ENCODE measurements at regions not wholly inside any gene's neighbourhood (a gene's known extent, or its start where the extent isn't known, plus 50 kb on each side); places are given as distances from the start of the nearest gene placed in this dataset.

DNA sequence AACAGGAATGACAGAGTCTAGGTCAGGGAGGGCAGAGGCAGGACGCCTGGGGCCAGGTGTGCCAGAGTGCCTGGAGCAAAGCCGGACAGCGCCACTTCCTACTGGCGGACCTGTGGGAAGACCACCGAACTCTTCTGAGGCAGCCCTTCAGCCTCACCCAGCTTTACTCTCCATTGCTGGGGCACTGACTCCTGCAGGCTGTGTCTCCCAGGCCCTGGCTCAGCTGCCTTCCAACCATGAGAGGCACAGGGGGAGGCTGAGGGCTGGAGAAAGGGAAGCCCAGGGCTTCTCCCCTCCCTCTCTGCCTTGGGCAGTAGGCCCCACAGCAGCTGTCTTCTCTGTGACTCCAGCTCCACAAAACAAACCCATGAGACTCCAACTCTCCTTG, 139.6 kb upstream of the UNC5B start:
- DNase-seq = no peak

DNA sequence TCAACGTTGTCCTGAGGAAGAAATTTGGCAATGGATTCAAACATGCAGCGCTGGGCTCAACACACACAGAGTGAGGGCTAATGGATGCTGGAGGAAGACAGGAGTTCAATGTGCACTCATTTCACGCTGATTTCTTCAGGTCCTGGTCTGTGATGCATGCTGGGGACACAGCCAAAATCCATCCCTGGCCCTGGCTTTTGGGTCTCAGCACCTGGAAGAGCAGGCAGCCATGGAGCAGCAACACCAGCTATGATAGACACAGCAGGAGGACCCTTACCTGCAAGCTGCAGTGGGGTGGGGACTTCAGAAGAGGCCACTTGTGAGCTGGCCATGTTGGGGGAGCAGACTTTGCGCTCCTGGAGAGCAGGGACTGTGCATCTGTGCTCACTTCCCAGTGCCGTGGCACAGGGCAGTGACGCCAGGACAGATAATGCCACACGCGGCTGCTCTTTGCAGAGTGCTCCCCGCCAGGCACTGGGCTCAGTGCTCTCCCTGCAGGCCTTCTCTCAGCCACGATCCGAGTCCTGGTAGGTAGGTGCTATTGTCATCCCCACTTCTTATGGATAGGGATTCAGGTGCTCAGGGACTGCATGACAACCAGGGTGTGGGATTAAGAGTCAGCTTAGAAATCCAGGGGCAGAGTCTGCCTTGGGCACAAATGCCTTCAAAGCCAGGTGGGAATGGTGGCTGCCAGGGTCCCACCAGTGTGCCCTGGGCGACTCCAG, 138.8 kb upstream of the UNC5B start:
- DNase-seq = no peak

DNA sequence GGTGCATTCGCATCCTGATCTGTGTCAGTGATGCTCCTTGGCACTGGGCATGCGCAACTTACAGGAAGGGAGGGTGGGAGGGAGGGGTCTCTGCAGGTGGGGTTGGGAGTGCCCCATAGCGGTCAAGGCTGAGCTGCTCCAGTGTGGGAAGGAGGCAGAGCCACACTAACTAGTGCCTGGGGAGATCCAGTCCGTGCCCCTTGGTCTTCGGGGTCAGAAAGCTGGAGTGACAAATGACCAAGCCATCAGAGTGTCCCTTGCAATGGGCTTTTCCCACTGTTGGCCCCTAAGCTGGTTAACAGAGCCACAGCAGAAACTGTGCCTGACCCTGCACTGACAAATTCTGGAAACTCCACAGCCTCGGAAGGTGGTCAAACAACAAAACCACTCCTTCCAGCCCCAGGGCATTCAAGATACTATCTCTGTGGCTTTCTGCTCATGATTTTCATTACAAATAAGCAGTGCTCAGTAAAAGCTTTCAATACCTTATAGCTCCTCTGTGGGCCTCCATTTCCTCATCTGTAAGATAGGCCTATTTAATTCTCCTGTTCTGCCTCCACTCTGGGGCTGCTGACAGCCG, 138.1 kb upstream of the UNC5B start:
- DNase-seq = no peak

DNA sequence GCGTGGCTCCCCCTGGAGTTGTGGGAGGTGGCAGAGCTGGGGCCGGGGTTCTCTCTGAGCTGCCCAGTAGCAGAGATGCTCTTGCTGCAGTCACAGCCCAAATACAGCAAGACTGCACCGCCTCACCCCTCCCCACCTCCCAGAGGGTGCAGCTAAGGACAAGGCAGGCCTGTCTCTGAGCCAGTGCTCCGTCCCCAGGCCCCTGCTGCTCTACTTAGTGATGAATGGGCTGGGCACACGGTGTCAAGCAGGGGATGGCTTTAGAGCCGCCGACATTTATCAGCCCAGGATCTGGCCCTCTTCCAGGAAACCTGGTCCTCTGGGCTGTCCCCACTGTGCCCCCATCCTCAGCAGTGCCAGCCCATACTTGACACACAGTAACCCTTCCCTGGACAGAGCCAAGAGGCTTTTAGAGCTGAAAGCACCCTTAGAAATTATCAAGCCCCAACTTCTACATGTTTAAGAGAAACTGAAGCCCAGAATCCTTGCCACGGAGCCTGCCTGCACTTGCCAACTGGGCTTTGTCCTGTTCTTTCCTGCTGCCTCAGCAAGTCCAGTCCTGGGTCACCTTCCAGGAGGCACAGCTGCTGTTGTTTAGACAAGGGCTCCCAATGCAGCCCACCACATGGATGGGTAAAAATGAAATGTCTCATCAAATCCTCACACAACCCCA, 137.1 kb upstream of the UNC5B start:
- peak; percentile 28 for DNase-seq

DNA sequence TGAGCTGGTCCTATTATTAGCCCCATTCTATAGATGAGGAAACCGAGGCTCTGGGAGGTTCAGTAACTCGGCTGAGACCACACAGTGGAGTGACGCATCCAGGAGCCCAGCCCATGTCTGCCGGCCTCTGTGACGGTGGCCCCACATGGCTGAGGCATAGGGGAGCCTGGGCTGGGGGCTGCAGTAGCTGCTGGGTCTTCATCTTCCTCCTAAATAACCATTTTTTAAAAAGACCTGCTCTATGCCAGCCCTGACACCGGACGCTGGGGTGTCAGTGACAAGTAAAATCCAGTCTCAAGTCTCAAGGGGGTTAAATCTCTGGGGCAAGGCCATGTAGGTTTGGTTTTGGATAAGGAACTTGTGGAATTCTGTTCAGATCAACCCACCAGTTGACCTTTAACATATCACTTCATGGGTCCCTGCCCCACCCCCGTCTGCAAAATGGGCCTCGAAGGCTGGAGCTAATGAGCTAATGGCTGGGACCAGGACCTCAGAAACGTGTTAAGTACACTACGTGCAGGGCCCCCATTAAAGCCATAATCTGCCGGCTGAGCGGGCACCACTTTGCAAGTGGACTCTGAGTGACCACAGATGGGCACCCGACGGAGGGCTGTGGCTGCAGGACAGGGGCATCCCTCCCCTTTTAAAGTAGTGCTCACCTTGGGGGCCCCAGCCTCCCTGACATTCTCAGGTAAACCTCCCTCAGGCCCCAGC, 136.5 kb upstream of the UNC5B start:
- no peak for DNase-seq

DNA sequence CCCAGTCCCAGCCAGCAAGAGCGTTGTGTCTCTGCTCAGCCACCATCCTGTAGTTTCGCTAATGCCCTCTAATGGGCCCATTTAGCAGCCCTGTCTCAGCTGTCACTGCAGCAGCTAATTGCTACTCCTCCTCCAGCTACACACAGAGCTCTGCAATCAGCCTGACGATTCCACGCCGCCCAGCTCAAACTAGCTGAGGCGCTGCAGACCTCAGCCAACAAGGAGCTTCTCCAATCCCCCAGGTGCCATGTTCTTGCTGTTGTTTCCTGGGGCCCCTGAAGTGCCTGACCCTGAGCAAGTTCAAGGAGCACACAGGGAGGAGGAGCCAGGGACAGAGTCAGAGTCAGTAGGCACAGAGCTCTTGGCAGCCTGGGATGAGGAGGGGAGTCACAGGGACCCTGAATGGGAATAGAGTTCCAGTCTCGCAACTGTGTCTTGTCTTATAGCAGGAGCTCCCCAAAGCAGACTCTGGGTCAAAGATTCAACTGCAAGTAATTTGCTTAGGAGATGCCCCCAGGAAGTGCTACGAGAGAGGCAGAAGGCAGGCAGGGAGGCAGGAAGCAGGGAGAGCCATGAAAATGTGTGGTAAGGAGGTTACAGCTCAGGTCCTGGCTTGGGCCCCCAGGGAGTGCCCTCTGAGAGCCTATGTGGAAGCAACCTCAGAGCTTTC, 135.8 kb upstream of the UNC5B start:
- no peak for DNase-seq

DNA sequence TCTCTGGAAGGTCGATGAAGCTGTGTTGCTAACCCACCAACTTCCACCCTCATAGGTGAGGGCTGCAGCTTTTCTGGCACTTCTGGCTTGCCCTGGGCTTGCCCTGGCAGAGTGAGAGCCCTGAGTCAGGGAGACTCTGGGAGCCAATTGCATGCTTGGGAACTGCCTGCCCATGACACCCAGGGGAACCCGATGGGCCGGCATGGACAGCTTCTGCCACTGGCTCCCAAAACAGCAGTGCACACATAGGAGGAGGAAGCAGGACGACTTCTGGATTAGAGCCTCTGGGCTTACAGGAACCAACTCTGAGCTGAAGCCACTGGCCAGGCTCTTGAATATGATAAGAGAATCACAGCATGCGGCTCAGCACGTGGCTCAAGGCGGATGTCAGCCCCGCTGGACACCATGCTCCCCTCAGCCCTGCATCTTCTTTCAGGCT, 135.2 kb upstream of the UNC5B start:
- DNase-seq = no peak

DNA sequence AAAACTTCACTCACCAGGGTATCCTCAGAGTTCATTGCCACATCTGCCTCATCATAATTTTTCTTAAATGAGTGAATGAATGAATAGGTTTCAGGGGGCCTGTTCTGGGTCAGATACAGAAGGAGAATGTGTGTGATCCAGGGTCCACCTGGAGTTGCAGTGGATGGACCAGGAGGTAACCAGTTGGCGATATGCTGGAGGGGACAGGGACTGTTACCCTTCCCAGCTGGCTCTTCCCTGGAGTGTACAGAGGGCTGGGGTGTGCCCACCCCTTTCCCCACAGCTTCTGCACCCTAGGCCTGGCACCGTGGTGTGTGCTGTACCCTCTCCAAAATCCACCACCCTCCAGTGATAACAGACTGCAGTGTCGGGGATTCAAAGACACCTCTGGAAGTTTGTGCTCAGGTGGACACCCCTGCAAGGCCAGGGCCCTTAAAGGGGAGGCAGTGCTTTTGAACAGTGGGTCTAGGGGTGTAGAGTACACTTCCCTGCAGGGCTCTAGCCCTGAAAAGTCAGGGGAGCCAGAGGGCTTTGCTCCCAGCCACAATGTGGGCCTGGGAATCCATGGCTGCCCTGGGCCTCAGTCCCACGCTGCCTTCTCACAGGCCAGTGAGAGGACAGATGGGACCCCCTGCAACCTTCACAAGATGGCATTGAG, 134.4 kb upstream of the UNC5B start:
- no peak for DNase-seq

DNA sequence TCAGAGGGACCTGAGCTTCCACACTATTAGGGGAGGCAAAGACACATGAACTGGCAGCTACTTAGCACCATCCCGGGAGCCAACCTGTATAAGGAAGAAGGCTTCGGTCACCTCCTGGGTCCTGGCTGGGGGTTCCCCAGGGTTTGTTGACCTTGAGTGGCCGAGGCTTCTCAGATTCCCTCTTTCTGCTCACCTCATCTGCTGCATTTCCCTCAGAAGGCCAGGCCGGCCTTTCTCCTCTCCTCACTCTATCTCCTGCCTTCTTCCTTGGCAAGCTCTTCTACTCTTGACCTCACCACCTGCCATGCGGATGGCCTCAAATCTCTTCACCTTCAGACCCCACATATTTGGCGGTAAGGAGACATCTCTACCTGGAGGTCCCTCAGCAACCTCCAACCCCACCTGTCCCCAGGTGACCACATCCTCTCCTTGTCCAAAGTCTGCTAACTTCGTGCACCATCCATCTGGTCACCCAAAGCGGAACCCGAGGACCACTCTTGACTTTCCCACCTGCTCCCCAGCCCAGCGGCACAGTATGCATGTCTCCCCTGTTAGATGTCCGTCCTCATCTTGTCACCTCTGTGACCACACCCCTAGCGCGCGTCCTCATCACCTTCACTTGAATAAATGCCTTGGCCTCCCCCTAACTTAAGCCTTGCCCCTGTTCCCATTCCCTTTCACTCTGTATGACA, 133.8 kb upstream of the UNC5B start:
- no peak for DNase-seq

DNA sequence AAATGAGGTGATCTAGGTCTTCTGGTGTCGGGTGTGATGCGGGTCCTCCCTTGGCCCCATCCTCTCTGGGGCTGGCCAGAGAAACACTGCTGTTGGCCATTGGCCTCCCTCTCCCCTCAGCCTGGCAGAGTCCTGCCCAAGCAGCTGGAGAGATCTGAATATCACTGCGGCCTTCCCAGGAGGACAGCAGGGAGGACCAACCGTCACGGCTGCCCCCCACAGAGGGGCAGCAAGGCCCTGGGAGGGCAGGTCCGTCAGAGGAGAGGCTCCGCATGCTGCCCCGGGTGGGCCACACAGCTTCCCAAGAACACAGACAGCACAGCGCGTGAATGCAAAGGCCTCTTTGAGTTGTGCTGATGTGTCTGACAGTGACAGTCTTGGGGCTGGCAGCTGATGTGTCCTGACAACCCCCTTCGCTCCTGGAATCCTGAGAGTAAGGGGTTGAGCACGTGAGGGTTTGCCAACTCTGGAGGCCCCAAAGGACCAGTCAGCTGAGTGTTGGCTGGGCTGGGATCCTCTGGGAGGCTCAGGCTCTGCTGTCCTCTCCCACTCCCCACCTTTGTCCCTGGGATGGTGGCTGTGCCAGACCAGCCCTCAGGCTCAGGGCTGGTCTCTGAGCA, 132.5 kb upstream of the UNC5B start:
- no peak for DNase-seq

DNA sequence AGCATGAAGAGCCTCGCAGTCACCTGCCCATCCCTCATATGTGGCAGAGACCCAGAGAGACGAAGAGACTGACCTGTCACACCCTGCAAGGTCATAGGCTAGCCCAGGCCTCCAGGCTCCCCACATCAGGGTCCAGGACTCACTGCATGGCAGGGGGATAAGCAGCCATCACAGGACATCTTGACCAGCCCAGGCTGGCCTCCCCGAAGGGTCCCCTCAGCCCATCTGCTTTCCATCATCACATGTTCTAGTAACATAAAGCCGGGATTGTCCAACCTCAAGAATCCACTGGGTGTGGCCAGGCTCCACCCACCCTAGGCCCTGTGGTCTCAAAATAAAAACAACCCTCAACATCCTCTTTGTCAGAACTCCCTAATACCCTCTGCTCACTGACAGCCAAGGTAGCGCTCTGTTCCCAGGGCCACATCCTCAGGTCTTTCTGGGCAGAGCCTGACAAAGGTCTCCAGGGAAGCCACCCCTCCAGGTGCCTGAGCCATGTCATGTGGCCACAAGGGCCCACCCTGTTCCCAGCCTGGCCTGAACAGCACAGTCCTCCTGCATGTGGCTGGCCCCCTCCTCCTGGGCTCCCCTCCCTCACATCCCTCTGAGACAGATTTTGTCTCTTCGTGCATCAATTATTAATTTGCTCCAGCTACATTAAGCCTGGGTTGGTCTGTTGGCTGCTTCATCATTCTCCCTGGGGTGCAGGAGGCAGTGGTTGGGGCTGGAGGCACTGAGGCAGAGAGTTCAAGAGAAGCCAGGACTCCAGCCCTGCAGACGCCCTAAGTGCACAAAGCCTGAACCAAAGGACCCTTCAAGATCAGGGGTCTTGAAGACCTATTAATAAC, 131.8 kb upstream of the UNC5B start:
- DNase-seq = no peak

DNA sequence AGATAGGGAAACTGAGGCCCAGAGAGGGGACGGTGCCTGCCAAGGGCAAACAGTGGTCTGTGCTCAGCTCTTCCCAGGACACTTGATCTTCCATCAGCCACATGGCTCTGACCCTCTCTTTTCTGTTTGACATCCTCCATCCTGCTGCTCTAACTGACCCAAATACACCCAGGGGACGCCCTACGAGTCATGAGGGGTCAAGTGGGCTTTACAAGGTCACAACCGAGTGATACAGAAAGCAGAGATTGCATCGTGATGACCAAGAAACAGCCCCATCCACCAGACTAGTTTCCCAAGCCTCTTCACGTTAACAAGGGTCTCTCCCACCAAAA, 131.2 kb upstream of the UNC5B start:
- DNase-seq = no peak

DNA sequence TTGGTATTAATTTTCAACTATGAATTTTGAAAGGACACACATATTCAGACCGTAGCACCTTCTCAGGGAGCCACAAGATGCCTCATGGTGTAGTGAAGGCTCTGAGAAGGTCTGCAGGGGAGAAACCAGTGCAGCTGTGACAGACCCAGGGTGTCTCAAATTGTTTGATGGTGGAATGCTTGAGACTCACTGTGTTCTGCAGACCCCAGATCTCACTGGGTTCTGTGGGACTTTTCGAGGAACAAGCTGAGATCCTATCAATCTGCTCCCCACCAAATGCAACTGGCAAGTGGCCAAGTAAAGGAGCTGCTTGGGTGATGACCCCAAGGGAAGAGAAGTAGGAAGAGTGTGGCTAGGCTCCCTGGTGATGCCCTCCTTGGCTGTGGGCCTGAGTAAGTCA, 130.5 kb upstream of the UNC5B start:
- DNase-seq = no peak

DNA sequence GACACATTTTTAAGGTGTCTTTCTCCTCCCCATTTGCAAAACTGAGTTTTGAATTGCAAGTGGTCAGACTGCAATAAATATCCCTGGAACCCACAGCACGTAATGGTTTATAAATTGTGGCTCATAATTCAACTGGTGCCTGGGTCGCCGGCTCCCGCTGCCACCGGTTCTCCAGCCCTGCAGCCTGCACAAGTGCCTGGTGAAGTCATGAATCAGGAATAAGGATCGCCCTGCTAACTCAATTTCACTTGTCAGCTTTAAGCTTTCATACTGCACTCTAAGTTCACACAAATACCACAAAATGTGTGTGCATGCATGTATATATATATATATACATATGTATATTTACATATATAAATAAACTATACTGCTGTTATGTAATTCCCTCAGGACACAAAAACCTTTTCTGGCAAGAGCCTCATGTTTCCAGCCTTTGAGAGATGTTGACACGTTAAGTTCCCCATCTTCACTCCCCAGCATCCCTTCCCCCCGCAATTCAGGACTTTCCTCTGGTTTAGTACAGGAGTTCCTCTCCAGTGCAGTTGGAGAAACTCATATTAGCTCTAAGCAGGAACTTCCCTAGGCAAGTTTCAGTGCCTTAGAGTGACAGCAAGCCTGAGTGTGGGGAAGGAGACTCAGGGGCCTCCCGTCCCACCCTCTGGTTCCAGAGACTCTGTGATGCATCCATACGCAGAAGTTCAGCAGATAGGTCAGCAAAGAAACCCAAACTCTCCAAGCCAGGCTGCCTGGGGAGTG, 129.2 kb upstream of the UNC5B start:
- no peak for DNase-seq

DNA sequence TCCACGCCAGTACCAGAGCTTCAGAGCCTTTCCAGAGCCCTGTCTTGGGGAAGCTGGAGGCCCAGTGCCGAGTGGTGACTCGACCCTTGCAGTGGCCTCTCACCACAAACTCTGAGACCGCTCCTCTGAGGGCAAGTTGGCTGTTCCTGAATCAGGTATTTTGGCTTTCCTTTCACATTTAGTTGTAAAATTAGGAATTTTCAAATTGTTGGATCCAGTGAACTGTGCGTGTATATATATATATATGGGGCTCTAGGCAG, 128.7 kb upstream of the UNC5B start:
- no peak for DNase-seq

DNA sequence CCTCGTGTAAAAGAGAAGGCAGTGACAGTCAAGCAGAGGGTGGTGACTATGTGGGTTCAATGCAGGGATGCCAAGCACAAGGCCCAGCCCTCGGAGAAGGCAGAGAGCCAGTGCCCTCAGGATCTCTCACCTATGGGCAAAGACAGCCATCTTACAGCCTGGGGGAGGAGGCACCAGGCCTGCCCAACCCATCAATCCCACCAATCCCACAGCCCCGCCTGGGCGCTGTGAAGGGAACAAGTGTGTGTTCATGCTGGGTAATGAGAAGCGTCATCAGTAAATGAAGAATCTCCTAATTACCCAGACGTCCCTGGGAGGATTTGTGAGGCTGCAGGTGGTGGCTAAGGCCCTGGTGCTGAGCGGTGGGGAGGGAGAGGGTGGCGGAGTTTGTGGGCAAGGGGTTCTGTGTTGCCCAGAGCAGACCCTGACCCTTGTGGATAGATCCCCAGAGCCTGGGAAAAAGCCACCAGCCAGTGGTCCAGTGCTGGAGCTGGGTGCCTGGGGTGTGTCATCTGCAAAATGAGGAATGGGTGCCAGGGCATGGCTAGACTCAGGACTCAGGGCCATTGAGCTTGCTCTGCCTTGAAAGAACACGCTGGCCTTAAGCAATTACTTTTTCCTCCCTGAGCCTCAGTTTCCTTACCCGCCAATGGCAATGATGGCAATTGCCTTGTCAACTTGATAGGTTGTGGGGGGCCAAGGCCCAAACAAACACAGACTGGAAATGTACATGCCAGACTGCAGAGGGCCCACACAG, 128.1 kb upstream of the UNC5B start:
- no peak for DNase-seq

DNA sequence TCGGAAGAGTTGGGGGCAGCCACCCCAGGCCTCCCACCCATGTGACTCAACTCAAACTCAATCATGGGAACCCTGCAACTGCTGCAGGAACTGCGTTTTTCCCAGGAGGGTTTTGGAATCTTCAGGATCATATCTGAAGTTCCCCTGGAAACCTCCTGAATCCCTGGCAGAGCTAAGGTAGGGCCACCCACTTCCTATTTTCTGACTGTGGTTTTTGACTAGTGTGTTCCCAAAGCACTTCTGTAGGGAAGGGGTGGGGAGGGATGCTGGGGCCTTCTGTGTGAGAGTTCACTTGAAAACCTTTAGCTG, 127.6 kb upstream of the UNC5B start:
- no peak for DNase-seq

DNA sequence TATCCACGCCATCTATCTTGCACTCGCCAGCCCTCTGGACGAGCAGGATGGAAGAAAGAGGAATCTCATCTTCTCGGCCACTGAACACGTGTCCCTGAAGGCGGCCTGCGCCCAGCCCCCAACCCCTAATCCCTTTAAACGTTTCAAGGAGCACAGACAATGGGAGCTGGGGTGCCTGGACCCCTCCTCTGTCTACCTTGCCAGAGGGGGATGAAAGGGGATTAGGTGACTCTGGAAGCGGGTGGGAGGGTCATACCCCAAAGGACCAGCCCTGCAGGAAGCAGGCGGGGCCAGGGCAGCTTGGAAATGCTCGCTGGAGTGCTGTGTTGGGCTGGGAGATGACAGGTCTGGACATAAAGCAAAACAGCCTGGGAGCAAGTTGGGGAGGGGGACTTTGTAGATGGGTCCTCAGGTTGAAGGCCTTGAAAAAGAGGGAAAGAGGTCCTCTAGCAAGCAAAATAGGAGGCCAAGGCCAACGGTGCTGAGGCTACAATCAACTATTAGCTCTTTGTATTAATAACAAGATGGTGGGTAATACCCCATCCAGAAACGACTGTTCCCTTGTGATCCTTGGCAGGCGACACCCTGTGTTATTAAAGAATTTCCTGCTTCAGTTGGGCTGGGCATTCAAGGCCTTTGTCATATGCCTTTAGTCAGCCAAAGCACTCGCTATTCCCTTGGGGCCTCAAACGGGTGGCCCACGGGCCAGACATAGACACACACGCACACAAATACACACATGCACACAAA, 126.5 kb upstream of the UNC5B start:
- DNase-seq = no peak
